ENCODE measurements at regions not wholly inside any gene's neighbourhood (a gene's known extent, or its start where the extent isn't known, plus 50 kb on each side); places are given as distances from the start of the nearest gene placed in this dataset.

GRCh38 chr12:4099276-4099675, 174.3 kb upstream of the CCND2 start:
- DNase-seq (ENCODE audit: low read depth): no peak
- TF ChIP-seq CTCF (IDR thresholded peaks at IDR 0.05; ENCODE audit: insufficient read depth, low read depth, low read length): peak; percentile 5
- H3K4me3 ChIP-seq (ENCODE audit: low read depth, low read length): no peak overlapping the region

- TF ChIP-seq CTCF (IDR thresholded peaks at IDR 0.05; ENCODE audit: insufficient read depth, low read depth, low read length): no peak
- no peak for DNase-seq (ENCODE audit: low read depth)
- no peak overlapping the region for H3K4me3 ChIP-seq (ENCODE audit: low read depth, low read length)
These were observed 182.4 kb upstream of the CCND2 start for GRCh38 chr12:4091016-4091743.

GRCh38 chr12:4089956-4090355, 183.6 kb upstream of the CCND2 start:
- no peak overlapping the region for H3K4me3 ChIP-seq (ENCODE audit: low read depth, low read length)
- no peak for TF ChIP-seq CTCF (IDR thresholded peaks at IDR 0.05; ENCODE audit: insufficient read depth, low read depth, low read length)
- DNase-seq (ENCODE audit: low read depth): no peak

- peak; percentile 19 for DNase-seq (ENCODE audit: low read depth)
- TF ChIP-seq CTCF (IDR thresholded peaks at IDR 0.05; ENCODE audit: insufficient read depth, low read depth, low read length): no peak
- no peak overlapping the region for H3K4me3 ChIP-seq (ENCODE audit: low read depth, low read length)
These were observed 184.4 kb upstream of the CCND2 start for GRCh38 chr12:4089121-4089606.

GRCh38 chr12:4088451-4088850, 185.1 kb upstream of the CCND2 start:
- no peak for DNase-seq (ENCODE audit: low read depth)
- no peak for TF ChIP-seq CTCF (IDR thresholded peaks at IDR 0.05; ENCODE audit: insufficient read depth, low read depth, low read length)
- H3K4me3 ChIP-seq (ENCODE audit: low read depth, low read length): no peak overlapping the region

GRCh38 chr12:4086481-4086880, 187.1 kb upstream of the CCND2 start:
- no peak overlapping the region for H3K4me3 ChIP-seq (ENCODE audit: low read depth, low read length)
- TF ChIP-seq CTCF (IDR thresholded peaks at IDR 0.05; ENCODE audit: insufficient read depth, low read depth, low read length): no peak
- DNase-seq (ENCODE audit: low read depth): no peak

- no peak for TF ChIP-seq CTCF (IDR thresholded peaks at IDR 0.05; ENCODE audit: insufficient read depth, low read depth, low read length)
- DNase-seq (ENCODE audit: low read depth): no peak
These were observed 189.0 kb upstream of the CCND2 start for GRCh38 chr12:4084573-4084972.

More at GRCh38 chr12:4084573-4084972, 189.0 kb upstream of the CCND2 start:
- H3K4me3 ChIP-seq (ENCODE audit: low read depth, low read length): no peak overlapping the region
